Non-pigmented ciliary epithelial cell (primary cell): ENCODE measurements at regions not wholly inside any gene's neighbourhood (a gene's known extent, or its start where the extent isn't known, plus 50 kb on each side); places are given as distances from the start of the nearest gene placed in this dataset.

Experiments
- DNase-seq: peaks from one replicate; pipeline ENCODE4 v3.0.0-alpha.2; 2010; ENCODE audit warnings: low read depth

DNA sequence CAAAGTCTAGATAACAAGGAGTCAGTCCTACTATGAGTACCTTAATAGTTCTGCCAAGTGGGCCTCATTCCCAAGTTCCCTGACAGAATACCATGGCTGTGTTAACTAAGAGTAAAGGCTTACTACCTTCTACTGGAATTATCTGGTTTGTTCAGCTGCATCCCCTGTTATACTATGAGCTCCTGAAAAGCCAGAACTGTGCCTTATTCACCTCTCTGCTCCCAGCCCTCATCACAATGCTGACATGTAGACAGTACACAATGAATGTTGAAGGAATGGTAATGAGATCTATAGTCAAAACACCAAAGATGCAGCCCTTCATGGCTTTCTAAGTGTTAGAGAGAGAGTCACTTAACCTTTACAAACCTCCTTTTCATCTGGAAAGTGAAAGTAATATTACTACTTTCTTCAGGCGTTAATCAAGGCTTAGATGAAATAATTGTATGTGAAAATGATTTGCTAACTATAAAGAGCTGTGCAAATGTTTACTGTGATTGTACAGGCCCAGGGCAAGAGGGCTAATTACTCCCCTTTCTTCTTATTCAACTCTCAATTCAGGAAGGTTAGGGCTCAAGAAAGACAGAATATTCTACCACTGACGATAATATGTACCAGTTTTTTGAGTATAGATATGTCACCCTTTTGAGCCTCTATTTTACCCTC, 70.3 kb upstream of the MROH9 start:
- DNase-seq: no peak

GRCh38 chr1:170866646-170867045, 68.7 kb upstream of the MROH9 start:
- DNase-seq: no peak

DNA sequence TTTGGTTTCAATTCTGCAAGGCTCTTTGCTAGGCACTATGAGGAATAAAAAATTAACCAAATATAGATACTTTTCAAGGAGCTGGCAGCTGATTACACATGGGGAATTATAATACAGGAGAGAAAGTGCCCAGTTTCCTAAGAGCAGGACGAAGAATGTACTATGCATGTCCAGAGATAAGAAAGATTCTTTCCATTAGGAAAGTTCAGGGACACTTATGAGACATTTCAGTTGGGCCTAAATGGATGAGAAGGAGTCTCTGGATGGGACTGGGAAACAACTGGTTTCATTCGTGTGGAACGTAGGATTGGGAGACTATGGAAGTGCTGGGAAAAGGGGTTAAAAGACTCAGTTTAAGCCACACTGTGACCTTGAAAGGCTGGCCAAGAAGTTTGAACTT, 63.5 kb upstream of the MROH9 start:
- DNase-seq: no peak

DNA sequence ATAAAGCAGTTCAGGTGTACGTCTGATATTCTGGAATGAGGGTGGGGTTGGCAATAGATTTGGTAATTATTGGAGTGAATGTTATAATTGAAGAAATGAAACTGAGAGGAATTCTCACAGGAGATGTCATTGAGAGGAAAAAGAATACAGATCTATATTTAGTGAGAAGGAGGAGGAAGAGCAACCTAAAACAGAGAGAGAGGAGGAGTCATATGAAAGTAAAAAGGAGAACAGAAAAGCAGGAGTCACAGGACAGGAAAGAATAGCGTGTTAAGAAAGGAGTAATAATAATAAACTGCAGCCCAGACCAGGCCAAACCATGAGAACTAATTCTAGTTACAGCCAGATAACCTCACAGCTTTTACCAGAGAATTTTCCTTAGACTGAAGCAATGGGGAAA, 62.7 kb upstream of the MROH9 start:
- no peak for DNase-seq

- no peak for DNase-seq
These were observed 60.7 kb upstream of the MROH9 start for GRCh38 chr1:170874671-170875070.

- DNase-seq: peak; percentile 28
These were observed 53.8 kb upstream of the MROH9 start for GRCh38 chr1:170881268-170882265.
